ENCODE measurements at regions not wholly inside any gene's neighbourhood (a gene's known extent, or its start where the extent isn't known, plus 50 kb on each side); places are given as distances from the start of the nearest gene placed in this dataset.
"Not testable (repeated sequence)": the region's sequence is repeated elsewhere in the genome, so short reads cannot be mapped to it uniquely, and the experiment has no call there.

GRCh38 chr3:153933481-153933880 lies 187.7 kb upstream of the ARHGEF26 start:
- H3K4me3 ChIP-seq (ENCODE audit: low read length); H3K9me3 ChIP-seq (replicated peaks; ENCODE audit: low read length); H3K27me3 ChIP-seq (ENCODE audit: control insufficient read depth, insufficient read depth, low read length); H3K4me1 ChIP-seq (ENCODE audit: control insufficient read depth, insufficient read depth, low read length); H3K4me2 ChIP-seq (ENCODE audit: low read length); H3K9ac ChIP-seq (ENCODE audit: low read depth, low read length); H3K36me3 ChIP-seq (ENCODE audit: insufficient read depth, low read length): not testable (repeated sequence)

- Histone ChIP-seq H3K27me3 (ENCODE audit: control insufficient read depth, insufficient read depth, low read length) (no peaks in the 10 kb centered on the region), H3K9me3 (replicated peaks; ENCODE audit: low read length) (no peaks in the 10 kb centered on the region), H3K4me3 (ENCODE audit: low read length) (no peak overlapping the region), H3K4me2 (ENCODE audit: low read length) (no peak overlapping the region), H3K36me3 (ENCODE audit: insufficient read depth, low read length) (no peaks in the 10 kb centered on the region), H3K4me1 (ENCODE audit: control insufficient read depth, insufficient read depth, low read length) (no peaks in the 10 kb centered on the region), H3K9ac (ENCODE audit: low read depth, low read length) (no peak overlapping the region)
Observed at GRCh38 chr3:153944084-153944483, 177.1 kb upstream of the ARHGEF26 start.

GRCh38 chr3:153951276-153951675 lies 169.9 kb upstream of the ARHGEF26 start:
- H3K4me1 ChIP-seq (ENCODE audit: control insufficient read depth, insufficient read depth, low read length): no peaks in the 10 kb centered on the region
- H3K36me3 ChIP-seq (ENCODE audit: insufficient read depth, low read length): no peaks in the 10 kb centered on the region
- H3K4me2 ChIP-seq (ENCODE audit: low read length): no peak overlapping the region
- H3K4me3 ChIP-seq (ENCODE audit: low read length): no peak overlapping the region
- H3K9me3 ChIP-seq (replicated peaks; ENCODE audit: low read length): no peaks in the 10 kb centered on the region
- no peak overlapping the region for H3K9ac ChIP-seq (ENCODE audit: low read depth, low read length)
- no peaks in the 10 kb centered on the region for H3K27me3 ChIP-seq (ENCODE audit: control insufficient read depth, insufficient read depth, low read length)

GRCh38 chr3:153952091-153952490 lies 169.1 kb upstream of the ARHGEF26 start:
- no peaks in the 10 kb centered on the region for H3K27me3 ChIP-seq (ENCODE audit: control insufficient read depth, insufficient read depth, low read length)
- no peaks in the 10 kb centered on the region for H3K36me3 ChIP-seq (ENCODE audit: insufficient read depth, low read length)
- H3K9me3 ChIP-seq (replicated peaks; ENCODE audit: low read length): no peaks in the 10 kb centered on the region
- no peak overlapping the region for H3K9ac ChIP-seq (ENCODE audit: low read depth, low read length)
- no peak overlapping the region for H3K4me2 ChIP-seq (ENCODE audit: low read length)
- H3K4me1 ChIP-seq (ENCODE audit: control insufficient read depth, insufficient read depth, low read length): no peaks in the 10 kb centered on the region
- no peak overlapping the region for H3K4me3 ChIP-seq (ENCODE audit: low read length)

- Histone ChIP-seq H3K27me3 (ENCODE audit: control insufficient read depth, insufficient read depth, low read length) (no peaks in the 10 kb centered on the region), H3K4me3 (ENCODE audit: low read length) (no peak overlapping the region), H3K4me1 (ENCODE audit: control insufficient read depth, insufficient read depth, low read length) (no peaks in the 10 kb centered on the region), H3K4me2 (ENCODE audit: low read length) (no peak overlapping the region), H3K9me3 (replicated peaks; ENCODE audit: low read length) (no peaks in the 10 kb centered on the region), H3K9ac (ENCODE audit: low read depth, low read length) (no peak overlapping the region), H3K36me3 (ENCODE audit: insufficient read depth, low read length) (no peaks in the 10 kb centered on the region)
Observed at GRCh38 chr3:153956613-153957012, 164.6 kb upstream of the ARHGEF26 start.

- no peak overlapping the region for H3K4me3 ChIP-seq (ENCODE audit: low read length)
Observed at GRCh38 chr3:153957421-153957820, 163.8 kb upstream of the ARHGEF26 start.

GRCh38 chr3:153958635-153959595 lies 162.3 kb upstream of the ARHGEF26 start:
- Histone ChIP-seq H3K9me3 (replicated peaks; ENCODE audit: low read length) (no peaks in the 10 kb centered on the region), H3K36me3 (ENCODE audit: insufficient read depth, low read length) (no peaks in the 10 kb centered on the region), H3K4me2 (ENCODE audit: low read length) (no peak overlapping the region), H3K4me3 (ENCODE audit: low read length) (no peak overlapping the region), H3K4me1 (ENCODE audit: control insufficient read depth, insufficient read depth, low read length) (no peaks in the 10 kb centered on the region), H3K27me3 (ENCODE audit: control insufficient read depth, insufficient read depth, low read length) (no peaks in the 10 kb centered on the region), H3K9ac (ENCODE audit: low read depth, low read length) (no peak overlapping the region)

More at GRCh38 chr3:153957421-153957820, 163.8 kb upstream of the ARHGEF26 start:
- no peaks in the 10 kb centered on the region for H3K27me3 ChIP-seq (ENCODE audit: control insufficient read depth, insufficient read depth, low read length)
- H3K4me2 ChIP-seq (ENCODE audit: low read length): no peak overlapping the region
- H3K4me1 ChIP-seq (ENCODE audit: control insufficient read depth, insufficient read depth, low read length): no peaks in the 10 kb centered on the region
- no peak overlapping the region for H3K9ac ChIP-seq (ENCODE audit: low read depth, low read length)
- no peaks in the 10 kb centered on the region for H3K9me3 ChIP-seq (replicated peaks; ENCODE audit: low read length)
- H3K36me3 ChIP-seq (ENCODE audit: insufficient read depth, low read length): no peaks in the 10 kb centered on the region

- Histone ChIP-seq H3K4me3 (ENCODE audit: low read length) (no peak overlapping the region), H3K9ac (ENCODE audit: low read depth, low read length) (no peak overlapping the region), H3K27me3 (ENCODE audit: control insufficient read depth, insufficient read depth, low read length) (no peaks in the 10 kb centered on the region), H3K9me3 (replicated peaks; ENCODE audit: low read length) (no peaks in the 10 kb centered on the region), H3K36me3 (ENCODE audit: insufficient read depth, low read length) (no peaks in the 10 kb centered on the region), H3K4me1 (ENCODE audit: control insufficient read depth, insufficient read depth, low read length) (no peaks in the 10 kb centered on the region), H3K4me2 (ENCODE audit: low read length) (no peak overlapping the region)
Observed at GRCh38 chr3:153960458-153961074, 160.6 kb upstream of the ARHGEF26 start.

GRCh38 chr3:153961494-153961893 lies 159.7 kb upstream of the ARHGEF26 start:
- Histone ChIP-seq H3K4me2 (ENCODE audit: low read length) (no peak overlapping the region), H3K4me1 (ENCODE audit: control insufficient read depth, insufficient read depth, low read length) (no peaks in the 10 kb centered on the region), H3K9me3 (replicated peaks; ENCODE audit: low read length) (no peaks in the 10 kb centered on the region), H3K4me3 (ENCODE audit: low read length) (no peak overlapping the region), H3K27me3 (ENCODE audit: control insufficient read depth, insufficient read depth, low read length) (no peaks in the 10 kb centered on the region), H3K36me3 (ENCODE audit: insufficient read depth, low read length) (no peaks in the 10 kb centered on the region), H3K9ac (ENCODE audit: low read depth, low read length) (no peak overlapping the region)

GRCh38 chr3:153963012-153963411 lies 158.2 kb upstream of the ARHGEF26 start:
- Histone ChIP-seq H3K9me3 (replicated peaks; ENCODE audit: low read length) (no peaks in the 10 kb centered on the region), H3K4me3 (ENCODE audit: low read length) (no peak overlapping the region), H3K4me2 (ENCODE audit: low read length) (no peak overlapping the region), H3K36me3 (ENCODE audit: insufficient read depth, low read length) (no peaks in the 10 kb centered on the region), H3K27me3 (ENCODE audit: control insufficient read depth, insufficient read depth, low read length) (no peaks in the 10 kb centered on the region), H3K9ac (ENCODE audit: low read depth, low read length) (no peak overlapping the region), H3K4me1 (ENCODE audit: control insufficient read depth, insufficient read depth, low read length) (no peaks in the 10 kb centered on the region)

- Histone ChIP-seq H3K9ac (ENCODE audit: low read depth, low read length) (no peak overlapping the region), H3K36me3 (ENCODE audit: insufficient read depth, low read length) (no peaks in the 10 kb centered on the region), H3K27me3 (ENCODE audit: control insufficient read depth, insufficient read depth, low read length) (no peaks in the 10 kb centered on the region), H3K9me3 (replicated peaks; ENCODE audit: low read length) (no peaks in the 10 kb centered on the region), H3K4me2 (ENCODE audit: low read length) (no peak overlapping the region), H3K4me1 (ENCODE audit: control insufficient read depth, insufficient read depth, low read length) (no peaks in the 10 kb centered on the region), H3K4me3 (ENCODE audit: low read length) (no peak overlapping the region)
Observed at GRCh38 chr3:153967260-153967659, 153.9 kb upstream of the ARHGEF26 start.

Data from skeletal muscle satellite cell (primary cell).